Glutamatergic neuron (in vitro differentiated cells): ENCODE measurements at regions not wholly inside any gene's neighbourhood (a gene's known extent, or its start where the extent isn't known, plus 50 kb on each side); places are given as distances from the start of the nearest gene placed in this dataset.

Source experiments
- DNase-seq: peaks from one replicate; pipeline ENCODE4 v3.0.0; 2022
- H3K27ac Mint-ChIP-seq: one replicate; pipeline ENCODE4 v1.8.0; 2020; ENCODE audit warnings: mild to moderate bottlenecking, mixed read lengths, inconsistent platforms; ENCODE audit not compliant: unreplicated experiment
- H3K27me3 Mint-ChIP-seq: one replicate; pipeline ENCODE4 v1.8.0; 2020; ENCODE audit warnings: mild to moderate bottlenecking, moderate library complexity, mixed read lengths, inconsistent platforms; ENCODE audit not compliant: unreplicated experiment
- H3K36me3 Mint-ChIP-seq: one replicate; pipeline ENCODE4 v1.8.0; 2020; ENCODE audit warnings: mild to moderate bottlenecking, mixed read lengths, inconsistent platforms; ENCODE audit not compliant: unreplicated experiment
- H3K4me1 Mint-ChIP-seq: one replicate; pipeline ENCODE4 v1.8.0; 2020; ENCODE audit warnings: mild to moderate bottlenecking, low read depth, mixed read lengths, inconsistent platforms; ENCODE audit not compliant: unreplicated experiment
- H3K4me3 Mint-ChIP-seq: one replicate; pipeline ENCODE4 v1.8.0; 2020; ENCODE audit warnings: mild to moderate bottlenecking, mixed read lengths, inconsistent platforms; ENCODE audit not compliant: unreplicated experiment
- H3K9me3 Mint-ChIP-seq: one replicate; pipeline ENCODE4 v1.8.0; 2020; ENCODE audit warnings: mild to moderate bottlenecking, moderate library complexity, mixed read lengths, inconsistent platforms; ENCODE audit not compliant: unreplicated experiment
- TF ChIP-seq, protein P1 (sequence below): fragments of 200-600 bp; sonication (generic); IDR thresholded peaks from one replicate; pipeline ENCODE4 v1.5.0; 2021; ENCODE audit not compliant: partially characterized antibody, unreplicated experiment

DNA sequence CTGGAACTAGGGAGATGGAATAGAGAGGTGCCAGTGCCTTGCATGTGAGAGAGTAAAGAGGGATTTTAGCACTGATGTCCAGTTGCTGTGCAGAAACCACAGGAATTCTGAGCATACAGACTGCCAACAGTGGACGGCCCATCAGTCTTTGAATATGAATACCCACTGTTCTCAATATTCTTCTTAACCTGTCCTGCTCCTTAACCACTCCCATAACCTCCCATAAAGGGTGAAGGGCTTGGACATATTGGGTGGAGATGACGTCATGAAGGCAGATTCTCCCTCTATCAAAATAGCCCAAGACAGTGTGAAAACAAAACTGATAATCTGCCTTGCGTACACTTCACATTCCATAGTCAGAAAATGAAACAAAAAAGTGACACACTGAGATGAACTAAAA lies 1313.7 kb upstream of the PABPC4L start:
- Mint-ChIP-seq H3K27ac (no peak overlapping the region), H3K27me3 (no peaks in the 10 kb centered on the region), H3K36me3 (no peaks in the 10 kb centered on the region), H3K4me3 (no peak overlapping the region), H3K4me1 (no peaks in the 10 kb centered on the region), H3K9me3 (no peaks in the 10 kb centered on the region)
- no peak for DNase-seq
- TF ChIP-seq, protein P1, sequence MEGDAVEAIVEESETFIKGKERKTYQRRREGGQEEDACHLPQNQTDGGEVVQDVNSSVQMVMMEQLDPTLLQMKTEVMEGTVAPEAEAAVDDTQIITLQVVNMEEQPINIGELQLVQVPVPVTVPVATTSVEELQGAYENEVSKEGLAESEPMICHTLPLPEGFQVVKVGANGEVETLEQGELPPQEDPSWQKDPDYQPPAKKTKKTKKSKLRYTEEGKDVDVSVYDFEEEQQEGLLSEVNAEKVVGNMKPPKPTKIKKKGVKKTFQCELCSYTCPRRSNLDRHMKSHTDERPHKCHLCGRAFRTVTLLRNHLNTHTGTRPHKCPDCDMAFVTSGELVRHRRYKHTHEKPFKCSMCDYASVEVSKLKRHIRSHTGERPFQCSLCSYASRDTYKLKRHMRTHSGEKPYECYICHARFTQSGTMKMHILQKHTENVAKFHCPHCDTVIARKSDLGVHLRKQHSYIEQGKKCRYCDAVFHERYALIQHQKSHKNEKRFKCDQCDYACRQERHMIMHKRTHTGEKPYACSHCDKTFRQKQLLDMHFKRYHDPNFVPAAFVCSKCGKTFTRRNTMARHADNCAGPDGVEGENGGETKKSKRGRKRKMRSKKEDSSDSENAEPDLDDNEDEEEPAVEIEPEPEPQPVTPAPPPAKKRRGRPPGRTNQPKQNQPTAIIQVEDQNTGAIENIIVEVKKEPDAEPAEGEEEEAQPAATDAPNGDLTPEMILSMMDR: no peak

DNA sequence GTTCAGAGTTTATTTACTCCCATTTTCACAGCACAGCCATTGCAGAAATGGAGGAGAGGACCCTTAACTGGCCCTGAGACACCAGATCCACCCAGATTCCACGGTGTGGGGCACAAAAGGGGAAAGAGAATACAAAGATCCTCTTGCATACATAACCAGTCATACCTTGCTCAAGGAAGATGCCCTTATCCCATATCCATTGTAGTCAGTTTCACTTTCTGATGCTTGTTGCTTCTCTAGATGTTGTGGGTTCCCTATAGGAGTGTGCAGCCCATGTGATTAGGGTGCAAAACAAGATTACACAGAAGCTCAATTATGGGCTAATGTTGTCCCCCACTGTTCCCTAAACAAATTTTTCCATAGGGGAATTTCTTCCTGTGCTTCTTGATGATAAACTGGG lies 1309.0 kb upstream of the PABPC4L start:
- DNase-seq: no peak
- H3K4me1 Mint-ChIP-seq: no peaks in the 10 kb centered on the region
- H3K9me3 Mint-ChIP-seq: no peaks in the 10 kb centered on the region
- TF ChIP-seq, protein P1: no peak
- no peak overlapping the region for H3K4me3 Mint-ChIP-seq
- no peaks in the 10 kb centered on the region for H3K27me3 Mint-ChIP-seq
- no peak overlapping the region for H3K27ac Mint-ChIP-seq
- no peaks in the 10 kb centered on the region for H3K36me3 Mint-ChIP-seq

- H3K36me3 Mint-ChIP-seq: no peaks in the 10 kb centered on the region
- no peaks in the 10 kb centered on the region for H3K9me3 Mint-ChIP-seq
- no peaks in the 10 kb centered on the region for H3K4me1 Mint-ChIP-seq
- H3K27ac Mint-ChIP-seq: no peak overlapping the region
- DNase-seq: no peak
- H3K4me3 Mint-ChIP-seq: no peak overlapping the region
- TF ChIP-seq, protein P1: no peak
- H3K27me3 Mint-ChIP-seq: no peaks in the 10 kb centered on the region
These were observed 1306.6 kb upstream of the PABPC4L start for GRCh38 chr4:135508006-135508714.

- no peak for DNase-seq
- no peaks in the 10 kb centered on the region for H3K36me3 Mint-ChIP-seq
- no peak overlapping the region for H3K27ac Mint-ChIP-seq
- no peak overlapping the region for H3K4me3 Mint-ChIP-seq
- H3K27me3 Mint-ChIP-seq: peaks cover 2% of the 10 kb centered on the region
- H3K9me3 Mint-ChIP-seq: no peaks in the 10 kb centered on the region
- TF ChIP-seq, protein P1: no peak
- no peaks in the 10 kb centered on the region for H3K4me1 Mint-ChIP-seq
These were observed 1296.1 kb upstream of the PABPC4L start for GRCh38 chr4:135497563-135498152.

GRCh38 chr4:135492439-135492838 lies 1290.8 kb upstream of the PABPC4L start:
- H3K4me1 Mint-ChIP-seq: no peaks in the 10 kb centered on the region
- peaks cover 2% of the 10 kb centered on the region for H3K27me3 Mint-ChIP-seq
- H3K36me3 Mint-ChIP-seq: no peaks in the 10 kb centered on the region
- H3K9me3 Mint-ChIP-seq: no peaks in the 10 kb centered on the region
- no peak overlapping the region for H3K27ac Mint-ChIP-seq
- H3K4me3 Mint-ChIP-seq: no peak overlapping the region
- DNase-seq: no peak
- TF ChIP-seq, protein P1: no peak
